ENCODE measurements at regions not wholly inside any gene's neighbourhood (a gene's known extent, or its start where the extent isn't known, plus 50 kb on each side); places are given as distances from the start of the nearest gene placed in this dataset.

- ATAC-seq = no peak
These were observed 108.7 kb upstream of the FUT8 start for GRCh38 chr14:65303899-65304222.

DNA sequence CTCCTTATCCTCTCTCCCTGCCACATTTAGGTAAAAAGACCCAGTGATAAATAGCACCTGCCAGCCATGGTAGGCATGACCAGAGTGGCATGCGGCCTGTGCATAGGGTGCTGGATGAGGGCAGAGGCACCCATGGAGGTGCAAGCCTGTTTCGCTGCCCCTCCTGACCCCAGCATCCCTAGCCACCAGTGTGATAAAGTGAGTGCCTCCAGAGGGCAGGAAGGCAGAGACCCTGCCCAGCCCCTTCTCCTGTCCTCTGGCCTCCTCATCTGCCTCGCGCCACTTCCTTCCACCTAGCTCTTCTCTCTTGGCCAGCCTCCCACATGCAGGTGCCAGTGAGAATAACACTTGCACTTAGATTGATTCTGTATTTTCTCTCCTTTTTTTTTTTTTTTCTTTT lies 108.3 kb upstream of the FUT8 start:
- in situ Hi-C loops (cut with HindIII; ENCODE audit: low pct_unique_long_range_greater_than_20kb, low sequenced_read_pairs) = no loop called here

More at GRCh38 chr14:65303899-65304222, 108.7 kb upstream of the FUT8 start:
- Histone ChIP-seq H3K4me1 (ENCODE audit: control insufficient read depth, insufficient read depth, low read length) (no peaks in the 10 kb centered on the region; the same call in 1 of the 2 replicates), H3K27me3 (ENCODE audit: control insufficient read depth, insufficient read depth, low read length) (no peaks in the 10 kb centered on the region), H3K4me3 (ENCODE audit: low read depth in 2 of 2, low read length in 2 of 2) (no peak overlapping the region), H3K9me3 (ENCODE audit: control insufficient read depth, insufficient read depth, low read depth, low read length) (no peaks in the 10 kb centered on the region), H3K36me3 (ENCODE audit: control insufficient read depth, insufficient read depth, low read length) (no peaks in the 10 kb centered on the region), H3K27ac (ENCODE audit: low read length) (no peak overlapping the region)
- intact Hi-C loops (cut with micrococcal nuclease; ENCODE audit: unreplicated experiment) (no loop called here), in situ Hi-C loops (cut with HindIII; ENCODE audit: low pct_unique_long_range_greater_than_20kb, low sequenced_read_pairs) (no loop called here)
- TF ChIP-seq POLR2AphosphoS5 (IDR thresholded peaks at IDR 0.05; ENCODE audit: low read depth, low read length) (no peak), TCF7L2 (IDR thresholded peaks at IDR 0.05; ENCODE audit: low read depth, low read length) (no peak), REST (IDR thresholded peaks at IDR 0.05; ENCODE audit: insufficient read depth in 1 of 2, low read depth in 2 of 2, low read length in 1 of 2) (no peak), SIN3A (IDR thresholded peaks at IDR 0.05; ENCODE audit: borderline replicate concordance, insufficient read depth, low read depth, low read length) (no peak)
- TF ChIP-seq, protein P1, sequence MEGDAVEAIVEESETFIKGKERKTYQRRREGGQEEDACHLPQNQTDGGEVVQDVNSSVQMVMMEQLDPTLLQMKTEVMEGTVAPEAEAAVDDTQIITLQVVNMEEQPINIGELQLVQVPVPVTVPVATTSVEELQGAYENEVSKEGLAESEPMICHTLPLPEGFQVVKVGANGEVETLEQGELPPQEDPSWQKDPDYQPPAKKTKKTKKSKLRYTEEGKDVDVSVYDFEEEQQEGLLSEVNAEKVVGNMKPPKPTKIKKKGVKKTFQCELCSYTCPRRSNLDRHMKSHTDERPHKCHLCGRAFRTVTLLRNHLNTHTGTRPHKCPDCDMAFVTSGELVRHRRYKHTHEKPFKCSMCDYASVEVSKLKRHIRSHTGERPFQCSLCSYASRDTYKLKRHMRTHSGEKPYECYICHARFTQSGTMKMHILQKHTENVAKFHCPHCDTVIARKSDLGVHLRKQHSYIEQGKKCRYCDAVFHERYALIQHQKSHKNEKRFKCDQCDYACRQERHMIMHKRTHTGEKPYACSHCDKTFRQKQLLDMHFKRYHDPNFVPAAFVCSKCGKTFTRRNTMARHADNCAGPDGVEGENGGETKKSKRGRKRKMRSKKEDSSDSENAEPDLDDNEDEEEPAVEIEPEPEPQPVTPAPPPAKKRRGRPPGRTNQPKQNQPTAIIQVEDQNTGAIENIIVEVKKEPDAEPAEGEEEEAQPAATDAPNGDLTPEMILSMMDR (IDR thresholded peaks at IDR 0.05) = no peak
- ChIA-PET CTCF (interaction anchor here (0.6 to 0.7 kb wide), 2 partner anchors 16 to 115 kb away, joined by 4 to 8 read pairs; no protein-coding TSS in a partner anchor), POLR2A (no interaction called here)
- BruUV-seq (replicated peaks) = no TSS peak
- no peak for DNase-seq (ENCODE audit: low read depth, low spot score)

More for the DNA sequence above, 108.3 kb upstream of the FUT8 start:
- ATAC-seq = no peak
- H3K27me3 ChIP-seq (ENCODE audit: control insufficient read depth, insufficient read depth, low read length) = no peaks in the 10 kb centered on the region
- BruUV-seq (replicated peaks) = no TSS peak
- no peak overlapping the region for H3K27ac ChIP-seq (ENCODE audit: low read length)
- ChIA-PET POLR2A (no interaction called here), CTCF (interaction anchor here (0.6 to 0.7 kb wide), 2 partner anchors 16 to 116 kb away, joined by 4 to 8 read pairs; no protein-coding TSS in a partner anchor)
- no peaks in the 10 kb centered on the region for H3K9me3 ChIP-seq (ENCODE audit: control insufficient read depth, insufficient read depth, low read depth, low read length)
- no peak for TF ChIP-seq TCF7L2 (IDR thresholded peaks at IDR 0.05; ENCODE audit: low read depth, low read length)
- TF ChIP-seq REST (IDR thresholded peaks at IDR 0.05; ENCODE audit: insufficient read depth in 1 of 2, low read depth in 2 of 2, low read length in 1 of 2) = no peak
- TF ChIP-seq, protein P1 (IDR thresholded peaks at IDR 0.05) = no peak
- no peak for TF ChIP-seq SIN3A (IDR thresholded peaks at IDR 0.05; ENCODE audit: borderline replicate concordance, insufficient read depth, low read depth, low read length)
- TF ChIP-seq POLR2AphosphoS5 (IDR thresholded peaks at IDR 0.05; ENCODE audit: low read depth, low read length) = no peak
- H3K4me3 ChIP-seq (ENCODE audit: low read depth in 2 of 2, low read length in 2 of 2) = no peak overlapping the region
- H3K4me1 ChIP-seq (ENCODE audit: control insufficient read depth, insufficient read depth, low read length) = no peaks in the 10 kb centered on the region; the same call in 1 of the 2 replicates
- DNase-seq (ENCODE audit: low read depth, low spot score) = no peak
- intact Hi-C loops (cut with micrococcal nuclease; ENCODE audit: unreplicated experiment) = no loop called here
- H3K36me3 ChIP-seq (ENCODE audit: control insufficient read depth, insufficient read depth, low read length) = no peaks in the 10 kb centered on the region

Measured in Panc1 (cell line).